HG02759 (cell line): ENCODE measurements at regions not wholly inside any gene's neighbourhood (a gene's known extent, or its start where the extent isn't known, plus 50 kb on each side); places are given as distances from the start of the nearest gene placed in this dataset.
"Not testable (repeated sequence)": the region's sequence is repeated elsewhere in the genome, so short reads cannot be mapped to it uniquely, and the experiment has no call there.

ENCODE experiments used
- ATAC-seq: cut with Tn5 transposase; IDR thresholded peaks from one replicate; pipeline ENCODE4 v1.9.1; 2021; ENCODE audit warnings: mild to moderate bottlenecking, moderate library complexity; ENCODE audit not compliant: unreplicated experiment

DNA sequence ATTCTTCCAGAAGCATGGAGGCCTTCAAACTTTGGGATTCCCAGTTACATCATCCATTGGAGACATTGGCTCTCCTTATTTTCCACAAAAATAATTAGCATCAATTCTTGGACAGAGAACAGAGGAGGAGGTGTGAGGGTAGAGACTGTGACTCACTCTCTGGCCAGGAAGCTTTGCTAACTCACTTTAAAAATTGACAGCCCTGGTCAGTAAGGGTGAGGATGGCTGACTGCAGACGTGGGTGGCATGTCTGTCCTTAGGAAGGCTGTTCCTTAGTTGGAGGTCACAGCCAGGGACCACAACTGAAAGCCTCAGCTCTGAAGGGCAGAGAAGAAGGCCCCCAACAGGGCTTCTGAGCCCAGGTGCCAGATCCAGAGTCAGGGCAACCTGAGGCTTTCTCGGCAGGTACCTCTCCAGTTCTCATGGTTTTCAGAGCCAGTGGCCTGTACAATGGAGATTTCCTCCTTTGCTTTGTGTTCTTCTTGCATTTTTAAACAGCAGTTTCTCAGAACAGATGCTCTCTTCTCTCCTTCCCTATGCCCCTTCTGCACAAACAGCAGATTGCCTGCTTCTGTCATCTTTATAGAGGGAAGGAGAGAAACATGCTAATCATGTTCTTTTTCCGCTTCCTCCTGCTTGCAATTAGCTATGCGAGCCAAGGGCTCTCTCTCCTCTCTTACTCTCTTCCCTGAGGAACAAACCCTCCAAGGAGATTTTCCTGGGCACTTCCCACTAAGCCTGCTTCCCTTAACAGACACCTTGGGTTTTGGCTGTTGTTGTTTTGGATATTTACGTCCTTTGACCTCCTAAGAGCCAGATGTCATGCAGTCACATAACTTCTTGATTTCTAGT lies 92.5 kb upstream of the ZNF366 start:
- ATAC-seq, result no peak

- no peak for ATAC-seq
Measured at GRCh38 chr5:72599065-72599433, 91.8 kb upstream of the ZNF366 start.

- ATAC-seq, result no peak
Measured at GRCh38 chr5:72598401-72599064, 91.3 kb upstream of the ZNF366 start.

DNA sequence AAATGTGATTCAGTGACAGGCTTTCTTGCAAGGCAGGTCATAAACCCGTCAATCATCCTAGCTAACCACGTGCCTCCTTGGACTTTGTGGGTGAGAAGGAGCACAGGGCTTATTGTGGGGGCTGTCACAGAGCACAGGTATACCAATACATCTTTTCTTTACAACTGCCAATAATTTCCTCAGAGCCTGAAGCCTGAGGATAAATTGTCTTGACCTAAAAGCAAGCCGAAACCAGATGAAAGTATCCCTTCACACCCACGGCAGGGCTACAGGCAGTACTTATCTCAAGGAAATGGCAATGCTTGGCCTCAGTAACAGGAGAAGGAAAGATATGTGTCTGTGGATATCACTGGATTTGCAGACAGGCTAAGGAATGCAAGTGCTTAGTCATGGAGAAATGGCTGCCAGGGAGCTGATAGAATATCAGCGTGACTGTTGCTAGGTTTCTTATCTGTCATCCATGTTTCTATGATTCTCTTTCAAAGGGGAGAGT lies 90.3 kb upstream of the ZNF366 start:
- ATAC-seq, result no peak

- ATAC-seq, result no peak
Measured at GRCh38 chr5:72596956-72597355, 89.7 kb upstream of the ZNF366 start.

DNA sequence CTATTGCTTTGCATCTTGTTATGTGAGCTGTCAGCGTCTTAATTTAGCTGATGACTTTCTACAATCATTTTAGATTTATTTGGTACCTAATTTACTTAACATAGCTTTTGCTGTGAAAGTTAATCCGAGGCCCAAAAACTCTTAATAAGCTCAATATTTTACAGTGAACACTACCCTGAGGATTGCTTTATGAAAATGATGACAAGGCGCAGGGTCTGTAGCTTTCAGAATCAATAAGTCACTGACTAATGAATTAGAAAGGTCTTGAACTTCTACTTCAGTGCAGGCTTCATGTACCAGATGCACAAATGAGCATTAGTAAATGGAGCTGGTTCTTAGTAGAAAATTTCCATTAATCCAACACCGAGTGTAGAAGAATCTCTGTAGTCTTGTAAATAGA lies 81.4 kb upstream of the ZNF366 start:
- no peak for ATAC-seq

GRCh38 chr5:72587661-72588308 lies 80.6 kb upstream of the ZNF366 start:
- ATAC-seq, result no peak

DNA sequence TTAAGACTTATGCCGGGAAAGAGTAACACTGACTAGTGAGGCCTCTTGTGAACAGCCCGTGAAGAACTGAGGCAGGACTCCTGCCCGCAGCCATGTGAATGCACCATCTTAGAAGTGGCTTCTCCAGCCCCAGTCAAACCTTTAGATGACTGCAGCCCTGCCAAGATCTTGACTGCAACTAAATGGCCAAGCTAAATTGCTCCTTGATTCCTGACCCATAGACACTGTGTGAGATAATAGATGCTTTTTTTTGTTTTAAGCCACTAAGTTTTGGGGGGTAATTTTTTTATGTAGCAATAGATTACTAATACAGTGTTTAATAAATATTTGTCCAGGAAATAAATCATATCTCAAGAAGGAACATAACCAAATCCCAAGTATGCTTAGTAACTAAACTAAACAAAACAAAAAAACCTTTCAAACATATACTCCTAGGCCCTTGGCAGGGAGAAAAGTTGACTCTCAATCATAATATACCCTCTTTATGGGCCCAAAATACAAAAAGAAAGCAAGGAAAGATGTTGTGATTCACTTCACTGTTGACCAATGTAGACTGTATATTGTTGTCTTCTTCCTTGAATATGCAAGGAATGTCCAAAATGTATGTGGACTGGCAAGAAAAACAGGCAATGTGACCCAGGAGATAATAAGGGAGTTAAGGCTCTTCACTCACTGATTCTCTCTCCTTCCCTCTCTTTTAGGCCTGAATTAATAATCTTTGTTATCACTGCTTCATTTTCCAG lies 79.7 kb upstream of the ZNF366 start:
- no peak for ATAC-seq

DNA sequence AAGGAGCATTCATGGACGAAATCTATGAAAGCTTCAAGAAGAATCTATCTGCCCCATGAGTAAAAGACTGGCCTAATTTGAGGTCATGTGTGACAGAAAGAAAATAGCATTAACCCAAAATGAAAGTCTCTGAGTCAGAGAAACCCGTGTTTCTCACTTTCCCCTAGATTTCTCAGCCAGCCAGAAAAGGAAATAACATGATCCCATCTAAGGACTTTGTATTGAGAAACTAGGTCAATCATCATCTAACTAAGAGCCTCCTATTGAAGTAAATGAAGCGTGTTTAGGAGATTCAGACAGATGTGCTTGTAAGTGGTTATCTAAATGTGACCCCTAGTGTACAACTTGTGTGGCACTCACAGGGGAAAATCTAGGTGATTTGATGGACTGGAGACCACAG lies 77.3 kb upstream of the ZNF366 start:
- ATAC-seq, result no peak

- not testable (repeated sequence) for ATAC-seq
Measured at GRCh38 chr5:72579290-72579689, 72.1 kb upstream of the ZNF366 start.

DNA sequence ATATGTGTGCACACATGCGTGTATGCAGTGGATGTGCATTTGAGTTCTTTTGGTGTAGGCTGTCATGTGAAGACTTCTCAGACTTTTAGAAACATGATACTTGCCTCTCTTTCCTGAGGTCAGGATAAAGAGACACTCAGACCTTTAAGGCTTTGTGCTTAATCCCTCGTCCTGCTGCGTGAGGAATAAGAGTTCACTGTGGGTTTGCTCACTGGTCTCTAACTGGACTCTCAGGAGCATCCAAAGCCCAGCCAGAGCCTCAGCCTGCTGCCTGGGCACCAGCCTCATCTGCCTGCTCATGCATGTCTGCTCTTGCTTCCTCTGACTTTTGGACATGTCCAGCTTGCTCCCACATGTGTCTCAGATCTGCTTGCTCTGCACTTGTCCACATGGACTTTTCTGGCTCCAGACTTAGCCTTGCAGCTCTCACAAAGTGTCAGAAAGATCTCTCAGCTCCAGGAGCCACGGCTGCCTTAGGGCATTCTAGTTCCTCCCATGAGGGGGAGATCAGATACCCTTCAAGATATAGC lies 65.1 kb upstream of the ZNF366 start:
- ATAC-seq, result no peak

- no peak for ATAC-seq
Measured at GRCh38 chr5:72569408-72569944, 62.3 kb upstream of the ZNF366 start.

- ATAC-seq, result no peak
Measured at GRCh38 chr5:72566746-72567145, 59.5 kb upstream of the ZNF366 start.

DNA sequence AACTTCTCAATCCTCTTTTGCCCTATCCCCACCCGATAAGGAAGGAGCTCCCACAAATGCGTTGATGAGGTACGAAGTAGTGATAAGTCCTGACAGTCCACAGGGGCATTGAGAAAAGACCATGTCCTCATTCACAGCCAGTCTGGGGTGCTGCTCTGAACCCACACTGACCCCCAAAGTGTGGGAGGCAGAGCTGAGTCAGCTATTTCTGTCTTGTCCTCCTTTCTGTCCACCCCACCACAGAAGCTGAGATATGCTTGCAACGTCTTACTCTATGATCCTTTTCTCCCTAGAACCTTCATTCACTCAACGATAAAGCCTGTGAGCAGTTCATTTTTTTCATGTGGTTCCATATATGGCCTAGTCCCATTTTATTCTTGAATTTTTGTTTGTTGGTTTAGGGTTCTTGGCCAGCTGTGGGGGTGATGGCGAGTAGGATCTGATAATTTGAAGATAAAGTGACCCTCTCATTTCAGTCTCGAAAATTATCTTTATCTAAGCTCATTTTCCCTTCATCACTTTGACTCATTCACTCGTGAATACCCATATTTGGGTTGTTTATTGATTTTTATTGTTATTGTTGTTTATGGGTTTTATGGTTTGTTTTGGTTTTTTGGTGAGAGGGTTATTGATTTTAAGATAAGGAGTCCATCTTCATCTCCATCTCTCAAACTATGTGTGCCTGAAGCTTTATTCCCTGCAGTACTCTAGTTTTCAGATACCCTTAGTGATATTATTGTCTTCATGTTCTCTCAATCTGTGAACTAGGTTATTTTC lies 58.5 kb upstream of the ZNF366 start:
- ATAC-seq, result no peak

DNA sequence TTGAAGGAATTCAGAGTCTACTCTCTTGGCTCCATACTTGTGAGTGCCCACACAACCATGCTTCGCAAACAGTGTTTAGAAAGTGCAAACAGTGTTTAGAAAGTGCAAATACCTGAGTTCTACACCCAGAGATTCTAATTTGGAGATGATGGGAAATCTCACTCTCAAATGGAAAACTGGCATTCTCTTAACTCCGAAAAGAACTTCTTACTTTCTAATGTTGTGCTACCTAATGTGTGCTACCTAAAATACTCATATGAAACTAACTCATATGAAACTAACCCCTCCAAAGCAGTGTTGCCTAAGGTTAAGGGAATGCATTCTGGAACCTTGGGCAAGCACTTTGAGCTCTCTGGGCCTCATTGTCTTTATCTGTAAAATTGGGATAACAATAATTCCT lies 55.5 kb upstream of the ZNF366 start:
- ATAC-seq, result no peak

GRCh38 chr5:72561148-72561972 lies 54.1 kb upstream of the ZNF366 start:
- ATAC-seq, result no peak

GRCh38 chr5:72559866-72560766 lies 52.9 kb upstream of the ZNF366 start:
- no peak for ATAC-seq

- ATAC-seq, result no peak
Measured at GRCh38 chr5:72558383-72558782, 51.2 kb upstream of the ZNF366 start.
